ENCODE measurements at regions not wholly inside any gene's neighbourhood (a gene's known extent, or its start where the extent isn't known, plus 50 kb on each side); places are given as distances from the start of the nearest gene placed in this dataset.
"Not testable (repeated sequence)": the region's sequence is repeated elsewhere in the genome, so short reads cannot be mapped to it uniquely, and the experiment has no call there.

GRCh38 chr5:8676695-8677094 lies 807.7 kb downstream of the MTRR start:
- DNase-seq, result no peak

DNA sequence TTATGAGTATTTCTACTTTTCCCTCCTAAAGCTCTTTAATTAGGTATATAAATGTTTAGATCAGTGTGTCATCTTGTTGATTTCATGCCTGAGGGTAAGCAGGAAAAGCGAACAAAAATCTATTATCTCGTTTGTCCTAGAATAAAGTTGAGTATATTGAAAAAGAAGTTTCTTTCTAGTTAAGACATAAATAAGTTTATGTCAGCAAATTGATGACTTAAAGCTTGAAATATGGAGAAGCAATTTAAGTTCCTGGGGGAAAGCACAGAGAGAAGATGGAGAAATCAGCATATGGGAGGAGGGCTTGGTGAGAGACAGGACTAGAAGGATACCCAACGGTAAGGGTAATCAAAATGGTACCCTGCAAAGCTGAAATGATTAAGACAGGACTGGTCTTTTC lies 813.4 kb downstream of the MTRR start:
- DNase-seq, result no peak

DNA sequence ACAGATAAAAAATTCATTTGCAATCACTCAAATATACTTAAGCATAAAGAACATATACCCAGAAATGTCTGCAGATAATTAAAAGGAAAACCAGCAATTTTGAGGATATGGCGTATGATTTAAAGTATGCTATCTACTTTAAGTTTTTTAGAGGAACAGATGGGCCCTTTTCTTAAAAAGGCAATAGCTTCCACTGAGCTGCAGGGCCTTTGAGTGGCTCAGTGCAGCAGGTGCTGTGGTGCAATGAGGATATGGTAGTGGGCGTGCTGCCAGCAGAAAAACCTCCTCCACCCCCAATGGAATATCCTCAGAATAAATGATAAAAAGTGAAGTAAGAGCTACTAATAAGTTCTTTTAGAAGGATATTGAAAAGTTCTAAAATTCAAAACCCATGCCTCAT lies 814.5 kb downstream of the MTRR start:
- no peak for DNase-seq

- DNase-seq, result no peak
These were observed 816.8 kb downstream of the MTRR start for GRCh38 chr5:8685704-8686103.

DNA sequence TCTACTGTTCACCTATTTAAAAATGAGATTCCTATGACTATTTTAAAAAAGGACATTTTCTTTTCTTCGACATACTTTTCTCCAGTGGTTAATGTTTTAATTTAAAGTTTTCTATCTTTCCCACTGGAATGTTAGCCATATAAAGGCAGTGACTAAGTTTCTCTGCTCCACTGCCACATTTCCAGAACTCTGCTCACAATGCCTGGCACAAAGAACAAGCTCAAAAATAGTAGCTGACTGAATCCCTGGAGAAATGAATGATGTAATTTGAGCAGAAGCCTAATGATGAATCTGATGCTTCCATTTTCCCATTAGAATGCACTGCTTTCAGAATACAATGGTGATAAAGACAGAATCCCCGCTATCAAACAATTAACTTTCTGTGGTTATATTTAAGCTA lies 817.8 kb downstream of the MTRR start:
- DNase-seq, result no peak

GRCh38 chr5:8689773-8690172 lies 820.8 kb downstream of the MTRR start:
- DNase-seq, result no peak

DNA sequence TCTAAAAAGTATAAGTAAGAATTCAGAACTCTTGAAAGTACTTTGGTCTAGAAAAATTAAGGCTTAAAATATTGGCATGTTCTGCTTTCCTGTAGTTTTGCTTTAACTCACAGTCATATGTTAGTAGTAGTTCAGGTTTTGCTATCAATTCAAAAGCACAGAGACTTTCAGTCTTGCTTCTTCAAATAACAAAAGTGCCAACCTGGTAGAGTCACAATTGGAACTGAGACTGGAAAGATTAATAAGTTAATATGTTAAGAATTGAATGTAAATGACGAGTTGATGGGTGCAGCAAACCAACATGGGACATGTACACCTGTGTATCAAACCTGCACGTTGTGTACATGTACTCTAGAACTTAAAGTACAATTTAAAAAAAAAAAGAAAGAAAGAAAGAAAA lies 822.3 kb downstream of the MTRR start:
- no peak for DNase-seq

DNA sequence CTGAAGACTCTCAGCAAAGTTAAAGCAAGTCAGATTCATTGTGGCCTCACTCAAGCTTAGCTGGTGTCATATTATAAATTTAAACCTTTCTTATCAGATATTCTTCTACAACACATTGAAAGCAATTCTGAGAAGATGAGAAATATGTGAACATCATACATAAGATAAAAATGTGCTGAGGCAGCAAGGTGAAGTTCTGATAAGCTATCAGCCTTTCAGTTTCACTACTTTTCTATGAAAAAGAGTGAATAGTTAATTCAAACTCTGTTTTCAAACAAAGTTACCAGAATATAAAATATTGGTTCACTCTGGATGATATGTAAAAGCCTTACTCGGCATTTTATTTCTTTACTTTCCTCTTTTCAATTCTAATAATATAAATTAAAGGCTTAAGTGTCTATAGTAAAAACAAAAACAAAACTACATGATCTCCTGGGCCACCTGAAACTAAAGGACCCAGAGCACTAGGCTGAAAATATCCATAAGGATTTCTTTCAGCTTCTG lies 824.4 kb downstream of the MTRR start:
- DNase-seq, result no peak

DNA sequence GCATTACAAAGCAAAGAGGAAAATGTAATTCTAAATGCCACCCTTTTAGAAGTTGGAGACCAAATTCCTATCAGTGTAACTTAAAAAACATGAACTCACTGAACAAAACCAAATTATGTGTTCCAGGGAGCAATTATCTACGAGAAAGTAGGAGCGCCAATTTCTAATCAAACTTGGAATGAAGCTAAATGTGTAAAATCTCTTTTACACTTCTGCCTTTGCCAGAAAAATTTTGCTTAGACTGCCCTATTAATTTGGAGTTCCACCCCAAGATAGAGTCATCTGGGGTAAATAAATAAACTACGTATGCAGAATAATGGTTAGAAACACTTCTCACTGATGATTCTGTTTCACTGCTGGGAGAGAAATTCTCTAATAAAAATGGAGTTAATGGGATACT lies 825.6 kb downstream of the MTRR start:
- no peak for DNase-seq

DNA sequence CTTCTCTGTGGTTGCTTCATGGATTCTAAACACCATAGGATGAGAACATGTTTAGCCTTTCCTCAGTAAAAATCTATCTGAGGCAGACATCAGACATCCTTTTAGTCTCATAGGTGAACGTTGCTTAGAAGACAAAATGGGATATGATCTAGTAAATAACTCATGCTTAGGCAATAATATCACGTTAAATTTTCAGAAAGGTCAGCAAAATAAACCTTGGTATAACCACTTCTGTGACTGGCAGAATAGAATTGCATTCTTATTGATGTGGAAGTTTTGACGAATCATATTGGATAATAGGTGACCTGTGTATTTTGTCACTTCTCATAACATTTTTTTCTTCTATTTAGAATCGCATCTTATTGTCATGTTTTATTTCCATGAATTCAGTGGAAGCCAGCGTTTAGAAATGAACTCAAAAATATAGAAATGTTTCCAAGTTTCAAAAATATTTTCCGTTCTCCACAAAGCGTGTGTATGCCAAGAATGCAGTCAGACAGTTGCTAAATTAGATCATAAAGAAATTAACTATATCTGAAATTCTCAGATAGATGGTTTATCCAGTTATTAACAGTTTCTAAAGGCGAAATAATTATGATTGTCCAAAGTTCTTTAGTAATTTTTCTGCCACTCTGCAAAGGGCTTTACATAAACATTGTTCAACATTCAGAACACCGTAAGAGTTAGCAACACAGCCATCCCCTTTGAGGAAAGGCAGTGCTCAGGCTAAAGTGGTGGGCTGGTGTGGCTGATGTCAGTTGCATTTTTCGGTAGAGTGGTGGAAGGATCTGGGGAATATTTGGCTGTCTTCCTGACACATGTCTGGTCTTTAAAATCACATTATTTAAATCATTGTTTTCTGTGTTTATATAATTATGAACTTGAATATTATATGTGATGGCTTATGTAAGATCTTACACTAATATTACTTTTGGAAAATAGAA lies 827.2 kb downstream of the MTRR start:
- no peak for DNase-seq

GRCh38 chr5:8700222-8700621 lies 831.3 kb downstream of the MTRR start:
- no peak for DNase-seq

- no peak for DNase-seq
These were observed 831.7 kb downstream of the MTRR start for GRCh38 chr5:8700671-8701070.

DNA sequence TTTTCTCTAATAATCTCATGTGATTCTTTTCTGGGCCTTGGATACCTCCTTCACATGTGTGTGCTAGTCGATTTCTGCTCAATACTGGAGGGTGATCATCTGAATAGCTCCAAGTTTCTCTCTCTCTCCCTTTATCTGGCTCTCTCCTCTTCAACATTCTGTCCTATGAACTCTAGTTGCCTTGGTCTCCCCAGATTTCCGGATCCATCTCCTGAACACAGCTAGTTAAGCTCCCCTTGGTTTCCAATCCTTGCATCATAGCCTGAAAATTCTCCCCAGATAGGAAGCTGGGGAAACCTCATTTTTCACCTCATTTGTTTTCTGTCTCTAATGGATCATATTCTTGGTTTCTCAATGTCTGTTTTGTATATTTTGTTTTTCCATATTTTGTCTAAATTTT lies 832.3 kb downstream of the MTRR start:
- no peak for DNase-seq

GRCh38 chr5:8710426-8710930 lies 835.4 kb downstream of the SEMA5A start:
- DNase-seq, result no peak

- DNase-seq, result no peak
These were observed 831.7 kb downstream of the SEMA5A start for GRCh38 chr5:8714198-8714597.

GRCh38 chr5:8714861-8715260 lies 831.0 kb downstream of the SEMA5A start:
- no peak for DNase-seq

GRCh38 chr5:8719796-8720195 lies 826.1 kb downstream of the SEMA5A start:
- no peak for DNase-seq

GRCh38 chr5:8720506-8720905 lies 825.4 kb downstream of the SEMA5A start:
- no peak for DNase-seq

- DNase-seq, result no peak
These were observed 824.3 kb downstream of the SEMA5A start for GRCh38 chr5:8721536-8721935.

DNA sequence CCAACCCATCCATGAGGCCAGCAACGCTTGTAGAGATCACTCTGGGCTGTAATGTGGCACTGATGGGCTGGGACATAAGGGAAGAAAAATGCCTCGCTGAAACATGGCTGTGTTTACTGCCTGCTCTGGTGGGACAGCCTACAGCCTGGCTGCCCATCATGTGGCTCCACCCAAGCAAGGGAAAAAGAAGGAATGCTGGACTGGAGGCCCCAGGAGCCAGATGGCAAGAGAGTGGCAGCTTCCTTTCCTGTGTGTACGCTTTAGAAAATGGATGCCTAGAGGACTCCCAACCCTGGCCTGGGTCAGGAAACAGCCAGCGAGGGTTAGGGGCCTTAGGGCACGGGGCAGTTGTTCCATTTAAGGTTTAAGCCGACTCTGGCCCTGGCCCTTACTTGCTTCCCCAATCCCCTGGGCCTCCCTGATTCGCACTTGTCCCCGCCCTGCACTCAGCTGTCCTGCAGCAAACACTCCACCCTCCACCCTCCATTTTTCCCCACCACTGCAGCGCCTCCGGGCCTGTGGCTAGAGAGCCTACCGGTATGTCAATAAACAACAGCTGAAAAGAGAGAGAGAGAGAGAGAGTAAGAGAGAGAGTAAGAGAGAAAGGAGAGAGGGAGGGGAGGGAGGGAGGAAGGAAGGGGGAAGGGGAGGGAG lies 819.4 kb downstream of the SEMA5A start:
- DNase-seq, result no peak

- no peak for DNase-seq
These were observed 818.5 kb downstream of the SEMA5A start for GRCh38 chr5:8727396-8727795.

DNA sequence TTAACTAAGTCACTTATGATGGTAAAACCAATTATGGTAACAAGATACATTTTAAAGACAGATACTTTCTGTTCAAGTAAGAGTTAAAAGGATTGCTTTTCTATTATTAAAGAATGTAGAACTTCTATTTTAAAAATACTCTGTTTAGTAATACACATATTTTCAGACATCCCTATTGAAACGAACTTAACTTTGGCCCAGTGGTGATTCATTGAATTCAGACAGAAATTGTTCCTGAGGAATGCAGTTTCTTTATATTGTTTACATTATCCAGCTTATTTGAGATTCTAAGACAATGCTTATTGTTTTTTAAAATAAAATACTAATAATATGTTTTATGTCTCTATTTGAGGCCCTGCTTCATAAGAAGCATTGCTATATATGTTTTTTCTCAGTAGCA lies 816.4 kb downstream of the SEMA5A start:
- no peak for DNase-seq

DNA sequence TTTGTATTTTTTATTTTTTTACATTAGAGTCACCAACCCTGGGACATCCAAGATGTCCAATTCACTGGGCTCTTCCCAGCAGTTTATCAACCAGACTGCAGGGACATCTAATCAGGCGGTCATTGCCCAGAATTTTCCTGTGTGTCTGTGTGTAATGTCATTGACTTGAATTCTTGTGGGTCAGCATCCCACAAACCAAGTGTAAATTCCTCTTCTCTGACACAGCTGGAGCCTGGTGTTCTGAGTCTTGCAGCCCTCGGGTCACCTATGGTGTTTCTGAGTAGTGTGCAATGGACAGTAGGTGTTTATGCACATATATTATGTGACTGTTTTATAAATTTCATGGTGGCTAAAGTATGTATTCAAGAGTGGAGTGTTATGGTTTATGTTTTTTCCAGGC lies 815.7 kb downstream of the SEMA5A start:
- no peak for DNase-seq

- DNase-seq, result not testable (repeated sequence)
These were observed 814.8 kb downstream of the SEMA5A start for GRCh38 chr5:8731110-8731509.
